HCT116 (cell line): ENCODE measurements at regions not wholly inside any gene's neighbourhood (a gene's known extent, or its start where the extent isn't known, plus 50 kb on each side); places are given as distances from the start of the nearest gene placed in this dataset.
A peak's percentile ranks its signal among the peaks of the same experiment; 100 is the strongest.

ENCODE experiments used
- ATAC-seq: fragments of 200-7000 bp; cut with Tn5 transposase; 2 replicates; pipeline ENCODE4 v1.9.1; 2020; ENCODE audit warnings: mild to moderate bottlenecking, moderate library complexity
- BruUV-seq: library from RNA; stranded (reverse); fragments of 400-500 nt; replicated peaks from 2 replicates; lab custom pipeline; 2021; lab: Mats Ljungman, UMichigan
- CTCF ChIA-PET: fragments of 300-600 bp; sonication (Branson Sonifier 250); formaldehyde crosslinking; loops from one replicate; lab custom pipeline; 2021; ENCODE audit warnings: antibody characterized with exemption; lab: Charles Lee
- POLR2A ChIA-PET: fragments of 300-600, 350-600 bp; sonication (Branson Sonifier 250); formaldehyde crosslinking; loops from one replicate; lab custom pipeline; 2021; ENCODE audit warnings: antibody characterized with exemption; lab: Charles Lee
- RAD21 ChIA-PET, 2 experiments: fragments of 300-600 bp; sonication (Branson Sonifier 250); formaldehyde crosslinking; loops; one replicate each; lab custom pipeline; 2023; ENCODE audit warnings: low total read pairs in 2 of 2; ENCODE audit not compliant: uncharacterized antibody in 2 of 2, unreplicated experiment in 2 of 2, low non-redundant PET in 1 of 2; lab: Charles Lee
- DNase-seq: peaks from one replicate; pipeline ENCODE4 v3.0.0-alpha.2; 2010; ENCODE audit warnings: low read depth, low spot score
- H2AFZ ChIP-seq: fragments of 200-600 bp; shearing (Covaris generic), sonication (generic); 2 replicates; pipeline ENCODE4 v1.6.1; 2017; ENCODE audit warnings: low read depth, mixed run types, mixed read lengths, antibody characterized with exemption, low read length; ENCODE audit not compliant: poor library complexity, severe bottlenecking
- H3K27ac ChIP-seq: 2 replicates; pipeline ENCODE4 v1.5.1; 2012; ENCODE audit warnings: low read depth, low read length
- H3K27me3 ChIP-seq: fragments of 200-600 bp; sonication (generic); 2 replicates; pipeline ENCODE4 v1.6.1; 2016; ENCODE audit warnings: mixed run types, low read length, mixed read lengths; ENCODE audit not compliant: insufficient read depth
- H3K36me3 ChIP-seq, 2 experiments: fragments of 200-500 bp in 1 of 2; fragments of 200-600 bp in 1 of 2; sonication (Bioruptor generic) in 1 of 2; sonication (generic) in 1 of 2; 2 replicates each; pipeline versions ENCODE4 v1.5.1 to v1.6.1; 2014 to 2016; ENCODE audit warnings: low read length in 2 of 2, inconsistent platforms in 1 of 2, mixed read lengths in 1 of 2, mixed run types in 1 of 2; ENCODE audit not compliant: insufficient read depth in 2 of 2, control insufficient read depth in 1 of 2
- H3K4me1 ChIP-seq, 2 experiments: fragments of 200-600 bp in 1 of 2; sonication (generic) in 1 of 2; 2 replicates each; pipeline versions ENCODE4 v1.5.1 to v1.6.1; 2012 to 2017; ENCODE audit warnings: low read length in 2 of 2, inconsistent platforms in 1 of 2, mild to moderate bottlenecking in 1 of 2, mixed read lengths in 1 of 2, mixed run types in 1 of 2, moderate library complexity in 1 of 2; ENCODE audit not compliant: insufficient read depth in 2 of 2, control insufficient read depth in 1 of 2
- H3K4me2 ChIP-seq: fragments of 200-600 bp; sonication (generic); 2 replicates; pipeline ENCODE4 v1.6.1; 2017; ENCODE audit warnings: mixed run types, low read length, mixed read lengths
- H3K4me3 ChIP-seq, 2 experiments: fragments of 200-600 bp in 1 of 2; sonication (generic) in 1 of 2; replicated peaks in 1 of 2; 2 replicates each; pipeline ENCODE4 v1.5.1; 2011 to 2016; ENCODE audit warnings: low read length in 2 of 2, control low read depth in 1 of 2, low read depth in 1 of 2, mild to moderate bottlenecking in 1 of 2, mixed read lengths in 1 of 2, mixed run types in 1 of 2
- H3K79me2 ChIP-seq: fragments of 200-600 bp; sonication (generic); 2 replicates; pipeline ENCODE4 v1.6.1; 2017; ENCODE audit warnings: mild to moderate bottlenecking, mixed run types, low read length, moderate library complexity, mixed read lengths; ENCODE audit not compliant: insufficient read depth
- H3K9ac ChIP-seq: fragments of 200-600 bp; sonication (generic); 2 replicates; pipeline ENCODE4 v1.6.1; 2016; ENCODE audit warnings: low read length, mixed read lengths
- H3K9me2 ChIP-seq: fragments of 200-600 bp; sonication (generic), shearing (Covaris generic); 2 replicates; pipeline ENCODE4 v1.6.1; 2017; ENCODE audit warnings: mixed run types, mild to moderate bottlenecking, moderate library complexity; ENCODE audit not compliant: insufficient read depth
- H3K9me3 ChIP-seq, 2 experiments: fragments of 200-500 bp in 1 of 2; fragments of 200-600 bp in 1 of 2; sonication (Bioruptor generic) in 1 of 2; sonication (generic) in 1 of 2; 2 replicates each; pipeline ENCODE4 v1.6.1; 2014 to 2017; ENCODE audit warnings: low read length in 2 of 2, mixed read lengths in 2 of 2, inconsistent platforms in 1 of 2, low read depth in 1 of 2, mild to moderate bottlenecking in 1 of 2, mixed run types in 1 of 2, moderate library complexity in 1 of 2; ENCODE audit not compliant: control insufficient read depth in 1 of 2, insufficient read depth in 1 of 2
- H4K20me1 ChIP-seq: fragments of 200-600 bp; sonication (generic), shearing (Covaris generic); 2 replicates; pipeline ENCODE4 v1.6.1; 2017; ENCODE audit warnings: mixed run types, mild to moderate bottlenecking, moderate library complexity; ENCODE audit not compliant: insufficient read depth
- CBX3 ChIP-seq: IDR thresholded peaks from 2 replicates; pipeline ENCODE4 v1.6.1; 2012; ENCODE audit warnings: low read depth
- EZH2 ChIP-seq: fragments of 200-600 bp; sonication (generic); IDR thresholded peaks from 2 replicates; pipeline ENCODE4 v1.6.1; 2017; ENCODE audit warnings: antibody characterized with exemption, mixed run types
- JUND ChIP-seq: IDR thresholded peaks from 2 replicates; pipeline ENCODE4 v1.6.1; 2012
- MAX ChIP-seq: IDR thresholded peaks from 2 replicates; pipeline ENCODE4 v1.6.1; 2012
- RAD21 ChIP-seq: IDR thresholded peaks from 2 replicates; pipeline ENCODE4 v1.6.1; 2012; ENCODE audit warnings: low read depth, mild to moderate bottlenecking
- YY1 ChIP-seq: IDR thresholded peaks from 2 replicates; pipeline ENCODE4 v1.6.1; 2011; ENCODE audit warnings: low read length, low read depth, moderate library complexity, mild to moderate bottlenecking; ENCODE audit not compliant: insufficient replicate concordance; ENCODE audit errors: extremely low read depth
- ZBTB33 ChIP-seq: IDR thresholded peaks from 2 replicates; pipeline ENCODE4 v1.6.1; 2011; ENCODE audit warnings: mild to moderate bottlenecking, low read length, moderate library complexity; ENCODE audit not compliant: insufficient replicate concordance; ENCODE audit errors: extremely low read depth
- intact Hi-C: fragments of 100-400 bp; cut with micrococcal nuclease; formaldehyde crosslinking; loops from 2 replicates; pipeline ENCODE4 v1.10.0; 2022
- TF ChIP-seq, protein P1 (sequence below), 3 experiments: fragments of 200-600 bp in 1 of 3; sonication (generic) in 1 of 3; IDR thresholded peaks in 2 of 3; conservative IDR thresholded peaks in 1 of 3; 2 replicates each; pipeline ENCODE4 v1.5.1; 2012 to 2017; ENCODE audit warnings: low read depth in 2 of 3, low read length in 2 of 3, antibody characterized with exemption in 1 of 3, borderline replicate concordance in 1 of 3, control low read depth in 1 of 3, mild to moderate bottlenecking in 1 of 3, mixed read lengths in 1 of 3, mixed run types in 1 of 3, moderate library complexity in 1 of 3; ENCODE audit not compliant: insufficient read depth in 1 of 3

DNA sequence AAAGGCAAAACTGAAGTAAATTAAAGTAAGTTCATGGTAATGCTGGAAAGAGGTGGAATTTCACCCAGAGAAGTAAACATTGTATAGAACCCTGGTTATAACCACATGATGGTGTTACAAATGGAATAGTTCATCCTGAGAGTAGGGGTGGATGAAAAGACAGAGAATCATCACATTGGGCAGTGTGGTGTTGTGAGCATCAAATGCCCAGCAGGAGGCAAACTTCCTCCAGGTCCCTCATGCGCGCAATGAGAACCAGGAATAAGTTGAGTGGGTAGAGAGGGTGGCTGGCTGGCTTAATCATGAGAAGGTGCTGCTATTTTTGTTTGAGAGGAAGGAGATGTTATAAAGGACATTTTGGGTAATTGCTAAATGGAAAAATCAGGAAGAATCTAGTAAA is 163.3 kb upstream of the HMHB1 start:
- TF ChIP-seq YY1, result no peak
- TF ChIP-seq, protein P1, sequence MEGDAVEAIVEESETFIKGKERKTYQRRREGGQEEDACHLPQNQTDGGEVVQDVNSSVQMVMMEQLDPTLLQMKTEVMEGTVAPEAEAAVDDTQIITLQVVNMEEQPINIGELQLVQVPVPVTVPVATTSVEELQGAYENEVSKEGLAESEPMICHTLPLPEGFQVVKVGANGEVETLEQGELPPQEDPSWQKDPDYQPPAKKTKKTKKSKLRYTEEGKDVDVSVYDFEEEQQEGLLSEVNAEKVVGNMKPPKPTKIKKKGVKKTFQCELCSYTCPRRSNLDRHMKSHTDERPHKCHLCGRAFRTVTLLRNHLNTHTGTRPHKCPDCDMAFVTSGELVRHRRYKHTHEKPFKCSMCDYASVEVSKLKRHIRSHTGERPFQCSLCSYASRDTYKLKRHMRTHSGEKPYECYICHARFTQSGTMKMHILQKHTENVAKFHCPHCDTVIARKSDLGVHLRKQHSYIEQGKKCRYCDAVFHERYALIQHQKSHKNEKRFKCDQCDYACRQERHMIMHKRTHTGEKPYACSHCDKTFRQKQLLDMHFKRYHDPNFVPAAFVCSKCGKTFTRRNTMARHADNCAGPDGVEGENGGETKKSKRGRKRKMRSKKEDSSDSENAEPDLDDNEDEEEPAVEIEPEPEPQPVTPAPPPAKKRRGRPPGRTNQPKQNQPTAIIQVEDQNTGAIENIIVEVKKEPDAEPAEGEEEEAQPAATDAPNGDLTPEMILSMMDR (IDR thresholded peaks at IDR 0.05 in 2 of 3, conservative IDR thresholded peaks at IDR 0.05 in 1 of 3; ENCODE audit: borderline replicate concordance in 1 of 3, insufficient read depth in 1 of 3, low read depth in 2 of 3, low read length in 2 of 3), result peak in 2 of 3 experiments; percentile 28 to 36; a peak in 3 of 6 replicates
- POLR2A ChIA-PET, result no interaction called here
- H3K9ac ChIP-seq, result no peak overlapping the region
- peaks cover 0 to 6% of the 10 kb centered on the region in 2 experiments; a peak in 1 of 4 replicates for H3K4me1 ChIP-seq
- CTCF ChIA-PET, result no interaction called here
- no peaks in the 10 kb centered on the region for H3K79me2 ChIP-seq
- no peak for DNase-seq
- BruUV-seq, result no TSS peak
- intact Hi-C loops, result loop anchor here (5.0 kb wide), 1 partner anchor 174 kb away; no protein-coding TSS in a partner anchor
- H2AFZ ChIP-seq, result no peak overlapping the region
- H3K9me3 ChIP-seq, result no peaks in the 10 kb centered on the region
- H3K4me3 ChIP-seq, result no peak overlapping the region
- H3K4me2 ChIP-seq, result no peak overlapping the region
- no peaks in the 10 kb centered on the region for H4K20me1 ChIP-seq
- H3K9me2 ChIP-seq, result no peaks in the 10 kb centered on the region
- no peaks in the 10 kb centered on the region for H3K27me3 ChIP-seq
- RAD21 ChIA-PET, result no interaction called here
- H3K36me3 ChIP-seq, result no peaks in the 10 kb centered on the region
- no peak overlapping the region for H3K27ac ChIP-seq
- ATAC-seq, result 0 out of 2 replicates have a peak, but pooled peaks have one; percentile 54

DNA sequence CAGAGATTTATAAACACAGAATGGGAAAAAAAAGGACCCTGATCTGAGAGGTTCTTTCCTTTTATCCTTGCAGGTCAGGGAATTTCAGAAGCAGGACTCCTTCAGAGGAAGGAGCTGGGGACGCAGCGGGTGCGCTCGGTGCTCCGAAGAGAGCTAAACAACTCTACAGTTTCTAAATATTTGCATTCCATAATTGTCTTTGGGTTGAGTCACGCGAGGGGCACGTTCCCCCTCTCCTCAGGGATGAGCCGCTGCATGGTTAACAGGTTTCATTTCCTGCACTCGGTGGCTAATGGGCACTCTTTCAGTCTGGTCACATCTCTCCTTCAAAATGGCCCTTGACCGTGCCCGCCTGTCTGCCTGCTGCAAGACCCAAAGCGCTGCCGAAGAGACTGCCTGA is 165.0 kb upstream of the HMHB1 start:
- CTCF ChIA-PET, result no interaction called here

More for the DNA sequence above, 165.0 kb upstream of the HMHB1 start:
- Histone ChIP-seq H3K36me3 (no peaks in the 10 kb centered on the region), H2AFZ (no peak overlapping the region), H3K4me1 (no peaks in the 10 kb centered on the region), H3K27ac (no peak overlapping the region), H4K20me1 (no peaks in the 10 kb centered on the region), H3K9me2 (no peaks in the 10 kb centered on the region), H3K4me2 (no peak overlapping the region), H3K9ac (no peak overlapping the region), H3K9me3 (no peaks in the 10 kb centered on the region), H3K4me3 (no peak overlapping the region), H3K27me3 (no peaks in the 10 kb centered on the region), H3K79me2 (no peaks in the 10 kb centered on the region)
- DNase-seq (no peak), ATAC-seq (no peak)
- intact Hi-C loops, result loop anchor here (5.0 kb wide), 1 partner anchor 175 kb away; no protein-coding TSS in a partner anchor
- TF ChIP-seq EZH2, result no peak
- no peak for TF ChIP-seq CBX3
- TF ChIP-seq, protein P1 (IDR thresholded peaks at IDR 0.05 in 2 of 3, conservative IDR thresholded peaks at IDR 0.05 in 1 of 3; ENCODE audit: borderline replicate concordance in 1 of 3, insufficient read depth in 1 of 3, low read depth in 2 of 3, low read length in 2 of 3), result no peak
- no peak for TF ChIP-seq ZBTB33
- no peak for TF ChIP-seq RAD21
- no peak for TF ChIP-seq JUND
- no peak for TF ChIP-seq MAX
- RAD21 ChIA-PET, result no interaction called here
- POLR2A ChIA-PET, result no interaction called here
- BruUV-seq, result no TSS peak
